Endothelial cell of umbilical vein (primary cell): ENCODE measurements at regions not wholly inside any gene's neighbourhood (a gene's known extent, or its start where the extent isn't known, plus 50 kb on each side); places are given as distances from the start of the nearest gene placed in this dataset.

Source experiments
- BruUV-seq: library from RNA; stranded (reverse); fragments of 400-500 nt; replicated peaks from 2 replicates; lab custom pipeline; 2021; lab: Mats Ljungman, UMichigan
- CTCF ChIA-PET: fragments of 300-600, 350-600 bp; sonication (Branson Sonifier 250); formaldehyde crosslinking; loops from one replicate; lab custom pipeline; 2021; ENCODE audit warnings: antibody characterized with exemption, inconsistent platforms; lab: Charles Lee
- POLR2A ChIA-PET: fragments of 300-600, 350-600 bp; sonication (Branson Sonifier 250); formaldehyde crosslinking; loops from one replicate; lab custom pipeline; 2021; ENCODE audit warnings: antibody characterized with exemption, inconsistent platforms; lab: Charles Lee
- DNase-seq: peaks from one replicate; pipeline ENCODE4 v3.0.0-alpha.2; 2011; ENCODE audit warnings: low read depth, low spot score
- FAIRE-seq: peaks from 2 replicates; lab custom pipeline; 2011; peaks lifted over from hg19 to GRCh38; lab: Jason Lieb, UNC
- H2AFZ ChIP-seq: 2 replicates; pipeline ENCODE4 v1.6.0; 2012; ENCODE audit warnings: low read depth, low read length, control low read depth, inconsistent platforms
- H3K27ac ChIP-seq: 2 replicates; pipeline ENCODE4 v1.5.1; 2011; ENCODE audit warnings: low read depth, mild to moderate bottlenecking, control low read depth, low read length, moderate library complexity; ENCODE audit not compliant: insufficient read depth
- H3K27me3 ChIP-seq, 2 experiments: 2 replicates each; pipeline versions ENCODE4 v1.6.0 to v1.6.1; 2011; ENCODE audit warnings: low read length in 2 of 2, mixed read lengths in 1 of 2; ENCODE audit not compliant: control insufficient read depth in 2 of 2, insufficient read depth in 2 of 2
- H3K36me3 ChIP-seq, 2 experiments: 2 replicates in 1 of 2; 3 replicates in 1 of 2; pipeline ENCODE4 v1.5.1; 2011; ENCODE audit warnings: low read length in 2 of 2, mild to moderate bottlenecking in 1 of 2, moderate library complexity in 1 of 2; ENCODE audit not compliant: control insufficient read depth in 2 of 2, insufficient read depth in 2 of 2; ENCODE audit errors: extremely low read depth in 1 of 2
- H3K4me1 ChIP-seq: 3 replicates; pipeline ENCODE4 v1.5.1; 2011; ENCODE audit warnings: mild to moderate bottlenecking, low read length; ENCODE audit not compliant: control insufficient read depth, insufficient read depth; ENCODE audit errors: extremely low read depth
- H3K4me2 ChIP-seq: 2 replicates; pipeline ENCODE4 v1.6.1; 2011; ENCODE audit warnings: low read length, control low read depth, mixed read lengths; ENCODE audit not compliant: insufficient read depth
- H3K4me3 ChIP-seq, 3 experiments: fragments of 200-600 bp in 1 of 3; sonication (generic), shearing (Covaris generic) in 1 of 3; replicated peaks in 1 of 3; 2 replicates each; pipeline ENCODE4 v1.5.1; 2011 to 2016; ENCODE audit warnings: control low read depth in 3 of 3, low read length in 3 of 3, mild to moderate bottlenecking in 2 of 3, inconsistent platforms in 1 of 3, low read depth in 1 of 3, moderate library complexity in 1 of 3; ENCODE audit not compliant: insufficient read depth in 1 of 3
- H3K79me2 ChIP-seq: 2 replicates; pipeline ENCODE4 v1.6.0; 2012; ENCODE audit warnings: low read length, inconsistent platforms; ENCODE audit not compliant: control insufficient read depth, insufficient read depth
- H3K9ac ChIP-seq: replicated peaks from 2 replicates; pipeline ENCODE3; 2011; ENCODE audit warnings: low read length, control low read depth; ENCODE audit not compliant: insufficient read depth; ENCODE audit errors: extremely low read depth
- H3K9me1 ChIP-seq: replicated peaks from 3 replicates; pipeline ENCODE4 v1.6.0; 2011; ENCODE audit warnings: mild to moderate bottlenecking, low read length; ENCODE audit not compliant: control insufficient read depth, insufficient read depth; ENCODE audit errors: extremely low read depth
- H3K9me3 ChIP-seq: replicated peaks from 2 replicates; pipeline ENCODE4 v1.5.1; 2012; ENCODE audit warnings: low read length, inconsistent platforms; ENCODE audit not compliant: control insufficient read depth, insufficient read depth
- H4K20me1 ChIP-seq: replicated peaks from 2 replicates; pipeline ENCODE3; 2011; ENCODE audit warnings: mild to moderate bottlenecking, low read length; ENCODE audit not compliant: control insufficient read depth, insufficient read depth; ENCODE audit errors: extremely low read depth
- EZH2 ChIP-seq: IDR thresholded peaks from 2 replicates; pipeline ENCODE4 v1.6.1; 2012; ENCODE audit warnings: borderline replicate concordance, low read depth, mild to moderate bottlenecking, moderate library complexity, low read length, inconsistent platforms; ENCODE audit not compliant: severe bottlenecking
- FOS ChIP-seq: IDR thresholded peaks from 2 replicates; pipeline ENCODE4 v1.6.1; 2011; ENCODE audit warnings: mild to moderate bottlenecking, low read length, moderate library complexity, borderline replicate concordance; ENCODE audit not compliant: insufficient read depth
- GATA2 ChIP-seq: IDR thresholded peaks from 2 replicates; pipeline ENCODE4 v1.7.0; 2011; ENCODE audit warnings: low read depth, mild to moderate bottlenecking, moderate library complexity, mixed read lengths, low read length; ENCODE audit not compliant: insufficient read length, insufficient read depth
- JUN ChIP-seq: IDR thresholded peaks from 2 replicates; pipeline ENCODE4 v1.6.1; 2011; ENCODE audit warnings: borderline replicate concordance, low read depth; ENCODE audit not compliant: insufficient read length, insufficient read depth
- MYC ChIP-seq: IDR thresholded peaks from one replicate; pipeline ENCODE4 v1.6.1; 2011; ENCODE audit warnings: mild to moderate bottlenecking, low read depth, low read length
- POLR2A ChIP-seq: IDR thresholded peaks from 2 replicates; pipeline ENCODE4 v1.6.1; 2012; ENCODE audit warnings: low read depth, mild to moderate bottlenecking, control low read depth, low read length
- POLR2AphosphoS5 ChIP-seq: IDR thresholded peaks from 2 replicates; pipeline ENCODE4 v1.6.1; 2012; ENCODE audit warnings: low read depth, mild to moderate bottlenecking, control low read depth, low read length, moderate library complexity; ENCODE audit not compliant: insufficient read depth
- dilution Hi-C: fragments of 300-500 bp; cut with MboI; formaldehyde crosslinking; loops from one replicate; pipeline ENCODE4 v1.15.0; 2019; ENCODE audit warnings: low sequenced_read_pairs; ENCODE audit not compliant: extremely low pct_ligation_motif_present
- intact Hi-C: fragments of 100-400 bp; cut with micrococcal nuclease; formaldehyde crosslinking; loops from one replicate; pipeline ENCODE4 v1.10.0; 2022
- TF ChIP-seq, protein P1 (sequence below), 2 donors: IDR thresholded peaks; 1 replicate in 1 of 2; 2 replicates in 1 of 2; pipeline ENCODE4 v1.5.1; 2011; ENCODE audit warnings: low read length in 2 of 2, mild to moderate bottlenecking in 2 of 2, moderate library complexity in 2 of 2, control low read depth in 1 of 2, inconsistent platforms in 1 of 2, low read depth in 1 of 2; ENCODE audit not compliant: insufficient read depth in 1 of 2; ENCODE audit errors: extremely low read depth in 1 of 2
- TF ChIP-seq, protein P2 (sequence below): IDR thresholded peaks from 2 replicates; pipeline ENCODE4 v1.6.1; 2011; ENCODE audit not compliant: insufficient read depth, insufficient read length

DNA sequence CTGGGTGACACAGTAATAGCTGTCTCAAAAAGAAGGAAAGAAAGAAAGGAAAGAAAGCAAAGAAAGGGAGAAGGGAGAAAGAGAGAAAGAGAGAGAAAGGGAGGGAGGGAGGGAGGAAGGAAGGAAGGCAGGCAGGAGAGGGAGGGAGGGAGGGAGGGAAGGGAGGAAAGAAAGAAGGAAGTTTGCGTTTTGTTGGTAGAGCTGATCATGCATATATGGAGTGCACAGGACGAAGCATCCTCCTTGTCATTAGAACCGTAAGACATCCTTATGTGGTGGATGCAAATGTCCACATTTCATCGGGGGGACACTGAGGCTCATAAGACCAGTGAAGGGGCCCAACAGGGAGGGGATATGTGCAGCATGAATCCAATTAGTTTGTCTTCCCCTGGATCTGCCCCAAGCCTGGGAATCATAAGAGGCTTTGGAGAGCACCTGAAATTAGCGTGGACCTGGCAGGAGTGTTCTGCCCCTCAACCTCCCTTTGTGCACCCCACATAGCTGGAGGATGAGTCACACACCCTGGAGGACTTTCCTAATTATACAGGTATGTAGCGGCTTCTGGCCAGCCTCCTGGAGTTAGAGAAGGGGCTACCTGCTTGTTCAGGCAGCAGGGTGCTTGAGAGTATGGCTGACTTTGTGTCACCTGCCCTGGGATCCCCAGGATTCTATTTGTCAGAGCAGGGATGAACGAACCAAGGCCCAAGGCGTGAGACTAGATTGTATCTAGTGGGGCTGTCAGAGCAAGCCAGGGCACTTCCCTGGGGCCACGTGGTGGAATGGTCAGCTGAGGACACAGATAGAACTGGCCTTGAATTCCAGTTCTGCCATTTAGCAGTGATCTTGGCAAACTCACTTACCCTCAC is 119.7 kb upstream of the CD82 start:
- no peak for FAIRE-seq
- no peaks in the 10 kb centered on the region for H3K27me3 ChIP-seq
- no peak for DNase-seq
- no peak overlapping the region for H2AFZ ChIP-seq
- H3K9me3 ChIP-seq = no peaks in the 10 kb centered on the region
- no peak overlapping the region for H3K27ac ChIP-seq
- ChIA-PET CTCF (no interaction called here), POLR2A (no interaction called here)
- BruUV-seq = no TSS peak
- no peaks in the 10 kb centered on the region for H4K20me1 ChIP-seq
- no peaks in the 10 kb centered on the region for H3K79me2 ChIP-seq
- no peak overlapping the region for H3K4me2 ChIP-seq
- no peak overlapping the region for H3K9ac ChIP-seq
- intact Hi-C loops = no loop called here
- no peaks in the 10 kb centered on the region for H3K4me1 ChIP-seq
- dilution Hi-C loops = no loop called here
- H3K9me1 ChIP-seq = no peaks in the 10 kb centered on the region
- no peak overlapping the region for H3K4me3 ChIP-seq
- TF ChIP-seq, protein P1, sequence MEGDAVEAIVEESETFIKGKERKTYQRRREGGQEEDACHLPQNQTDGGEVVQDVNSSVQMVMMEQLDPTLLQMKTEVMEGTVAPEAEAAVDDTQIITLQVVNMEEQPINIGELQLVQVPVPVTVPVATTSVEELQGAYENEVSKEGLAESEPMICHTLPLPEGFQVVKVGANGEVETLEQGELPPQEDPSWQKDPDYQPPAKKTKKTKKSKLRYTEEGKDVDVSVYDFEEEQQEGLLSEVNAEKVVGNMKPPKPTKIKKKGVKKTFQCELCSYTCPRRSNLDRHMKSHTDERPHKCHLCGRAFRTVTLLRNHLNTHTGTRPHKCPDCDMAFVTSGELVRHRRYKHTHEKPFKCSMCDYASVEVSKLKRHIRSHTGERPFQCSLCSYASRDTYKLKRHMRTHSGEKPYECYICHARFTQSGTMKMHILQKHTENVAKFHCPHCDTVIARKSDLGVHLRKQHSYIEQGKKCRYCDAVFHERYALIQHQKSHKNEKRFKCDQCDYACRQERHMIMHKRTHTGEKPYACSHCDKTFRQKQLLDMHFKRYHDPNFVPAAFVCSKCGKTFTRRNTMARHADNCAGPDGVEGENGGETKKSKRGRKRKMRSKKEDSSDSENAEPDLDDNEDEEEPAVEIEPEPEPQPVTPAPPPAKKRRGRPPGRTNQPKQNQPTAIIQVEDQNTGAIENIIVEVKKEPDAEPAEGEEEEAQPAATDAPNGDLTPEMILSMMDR (IDR thresholded peaks at IDR 0.05; ENCODE audit: extremely low read depth in 1 of 2, insufficient read depth in 1 of 2, low read depth in 1 of 2, low read length in 2 of 2) = no peak
- TF ChIP-seq, protein P2, sequence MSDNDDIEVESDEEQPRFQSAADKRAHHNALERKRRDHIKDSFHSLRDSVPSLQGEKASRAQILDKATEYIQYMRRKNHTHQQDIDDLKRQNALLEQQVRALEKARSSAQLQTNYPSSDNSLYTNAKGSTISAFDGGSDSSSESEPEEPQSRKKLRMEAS = no peak
- no peaks in the 10 kb centered on the region for H3K36me3 ChIP-seq

DNA sequence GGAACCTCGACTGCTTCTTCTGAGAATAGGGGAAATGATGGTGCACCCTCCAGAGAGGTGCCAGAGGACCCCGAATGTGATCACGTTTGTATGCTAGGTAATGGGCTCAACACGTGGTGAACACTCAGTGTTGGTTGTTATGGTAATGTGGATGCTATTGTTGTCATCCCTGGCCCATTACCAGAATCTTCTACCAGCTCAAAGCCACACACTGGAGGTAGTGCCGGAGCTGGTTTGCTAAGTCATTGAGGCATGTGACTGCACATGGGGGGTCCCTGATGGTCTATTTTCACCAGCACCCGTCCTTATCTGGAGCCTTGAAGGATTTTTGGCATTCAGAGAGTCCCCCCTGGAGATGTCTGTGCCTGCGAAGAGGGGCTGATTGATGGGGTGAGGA is 119.1 kb upstream of the CD82 start:
- no peak overlapping the region for H3K27ac ChIP-seq
- no peak overlapping the region for H2AFZ ChIP-seq
- no peak overlapping the region for H3K4me2 ChIP-seq
- BruUV-seq = no TSS peak
- dilution Hi-C loops = no loop called here
- no peak overlapping the region for H3K4me3 ChIP-seq
- H3K9ac ChIP-seq = no peak overlapping the region
- no peaks in the 10 kb centered on the region for H3K36me3 ChIP-seq
- H3K9me1 ChIP-seq = no peaks in the 10 kb centered on the region
- no peaks in the 10 kb centered on the region for H3K27me3 ChIP-seq
- intact Hi-C loops = no loop called here
- no peak for TF ChIP-seq POLR2A
- TF ChIP-seq, protein P1 (IDR thresholded peaks at IDR 0.05; ENCODE audit: extremely low read depth in 1 of 2, insufficient read depth in 1 of 2, low read depth in 1 of 2, low read length in 2 of 2) = no peak
- TF ChIP-seq, protein P2 = no peak
- TF ChIP-seq FOS = no peak
- TF ChIP-seq JUN = no peak
- no peak for TF ChIP-seq MYC
- TF ChIP-seq EZH2 = no peak
- TF ChIP-seq POLR2AphosphoS5 = no peak
- no peak for TF ChIP-seq GATA2
- no peaks in the 10 kb centered on the region for H3K9me3 ChIP-seq
- POLR2A ChIA-PET = no interaction called here
- CTCF ChIA-PET = no interaction called here
- no peaks in the 10 kb centered on the region for H3K79me2 ChIP-seq
- no peaks in the 10 kb centered on the region for H3K4me1 ChIP-seq
- DNase-seq (no peak), FAIRE-seq (no peak)
- H4K20me1 ChIP-seq = no peaks in the 10 kb centered on the region
